HG02571 (cell line): ENCODE measurements at regions not wholly inside any gene's neighbourhood (a gene's known extent, or its start where the extent isn't known, plus 50 kb on each side); places are given as distances from the start of the nearest gene placed in this dataset.
"Not testable (repeated sequence)": the region's sequence is repeated elsewhere in the genome, so short reads cannot be mapped to it uniquely, and the experiment has no call there.

Experiments used
- ATAC-seq: cut with Tn5 transposase; IDR thresholded peaks from one replicate; pipeline ENCODE4 v1.9.1; 2021; ENCODE audit warnings: mild to moderate bottlenecking, moderate library complexity; ENCODE audit not compliant: unreplicated experiment

- no peak for ATAC-seq
These were observed 75.4 kb upstream of the PTPN1 start for GRCh38 chr20:50434653-50435396.

GRCh38 chr20:50435397-50436051 lies 74.7 kb upstream of the PTPN1 start:
- ATAC-seq = no peak

GRCh38 chr20:50436052-50436656 lies 74.0 kb upstream of the PTPN1 start:
- ATAC-seq = no peak

- ATAC-seq = no peak
These were observed 73.5 kb upstream of the PTPN1 start for GRCh38 chr20:50436696-50437095.

- ATAC-seq = no peak
These were observed 71.2 kb upstream of the PTPN1 start for GRCh38 chr20:50438986-50439407.

- no peak for ATAC-seq
These were observed 70.4 kb upstream of the PTPN1 start for GRCh38 chr20:50439539-50440453.

- ATAC-seq = no peak
These were observed 67.7 kb upstream of the PTPN1 start for GRCh38 chr20:50442512-50442911.

- ATAC-seq = no peak
These were observed 64.6 kb upstream of the PTPN1 start for GRCh38 chr20:50445354-50446151.

GRCh38 chr20:50446351-50447101 lies 63.7 kb upstream of the PTPN1 start:
- no peak for ATAC-seq

GRCh38 chr20:50447102-50447804 lies 62.9 kb upstream of the PTPN1 start:
- no peak for ATAC-seq

GRCh38 chr20:50447817-50448216 lies 62.4 kb upstream of the PTPN1 start:
- ATAC-seq = no peak

GRCh38 chr20:50448625-50449403 lies 61.4 kb upstream of the PTPN1 start:
- not testable (repeated sequence) for ATAC-seq

- ATAC-seq = peak; percentile 55
These were observed 60.3 kb upstream of the PTPN1 start for GRCh38 chr20:50449738-50450492.

GRCh38 chr20:50450493-50450826 lies 59.7 kb upstream of the PTPN1 start:
- ATAC-seq = no peak

- ATAC-seq = peak; percentile 88
These were observed 59.1 kb upstream of the PTPN1 start for GRCh38 chr20:50450881-50451752.

- ATAC-seq = not testable (repeated sequence)
These were observed 58.3 kb upstream of the PTPN1 start for GRCh38 chr20:50451792-50452425.
